Epithelial cell of prostate (primary cell): ENCODE measurements at regions not wholly inside any gene's neighbourhood (a gene's known extent, or its start where the extent isn't known, plus 50 kb on each side); places are given as distances from the start of the nearest gene placed in this dataset.

Experiments
- DNase-seq: peaks from one replicate; pipeline ENCODE4 v3.0.0-alpha.2; 2011; ENCODE audit warnings: low read depth, low spot score
- H3K27ac ChIP-seq: fragments of 450-650 bp; 2 replicates; pipeline ENCODE4 v1.5.1; 2017; ENCODE audit warnings: mild to moderate bottlenecking

- no peak for DNase-seq
- H3K27ac ChIP-seq = no peak overlapping the region
Observed at GRCh38 chr7:123060446-123060845, 64.9 kb upstream of the TAS2R16 start.

GRCh38 chr7:123057911-123058310, 62.4 kb upstream of the TAS2R16 start:
- DNase-seq = no peak
- H3K27ac ChIP-seq = no peak overlapping the region

- peak overlapping the region; percentile 29 for H3K27ac ChIP-seq
- no peak for DNase-seq
Observed at GRCh38 chr7:123054357-123055133, 59.0 kb upstream of the TAS2R16 start.

- no peak overlapping the region for H3K27ac ChIP-seq
- DNase-seq = no peak
Observed at GRCh38 chr7:123051916-123052315, 56.4 kb upstream of the TAS2R16 start.

GRCh38 chr7:123047955-123048354, 52.5 kb upstream of the TAS2R16 start:
- DNase-seq = no peak
- H3K27ac ChIP-seq = no peak overlapping the region
